B cell (primary cell): ENCODE measurements at regions not wholly inside any gene's neighbourhood (a gene's known extent, or its start where the extent isn't known, plus 50 kb on each side); places are given as distances from the start of the nearest gene placed in this dataset.

ENCODE experiments used
- EZH2 ChIP-seq: IDR thresholded peaks from 2 replicates; pipeline ENCODE4 v1.6.1; 2012; ENCODE audit warnings: borderline replicate concordance, low read depth, mild to moderate bottlenecking, moderate library complexity, low read length; ENCODE audit not compliant: insufficient read depth, poor library complexity, severe bottlenecking
- TF ChIP-seq, protein P1 (sequence below): fragments of 200-600 bp; IDR thresholded peaks from one replicate; pipeline ENCODE4 v1.8.0; 2022; ENCODE audit warnings: antibody characterized with exemption, mild to moderate bottlenecking

DNA sequence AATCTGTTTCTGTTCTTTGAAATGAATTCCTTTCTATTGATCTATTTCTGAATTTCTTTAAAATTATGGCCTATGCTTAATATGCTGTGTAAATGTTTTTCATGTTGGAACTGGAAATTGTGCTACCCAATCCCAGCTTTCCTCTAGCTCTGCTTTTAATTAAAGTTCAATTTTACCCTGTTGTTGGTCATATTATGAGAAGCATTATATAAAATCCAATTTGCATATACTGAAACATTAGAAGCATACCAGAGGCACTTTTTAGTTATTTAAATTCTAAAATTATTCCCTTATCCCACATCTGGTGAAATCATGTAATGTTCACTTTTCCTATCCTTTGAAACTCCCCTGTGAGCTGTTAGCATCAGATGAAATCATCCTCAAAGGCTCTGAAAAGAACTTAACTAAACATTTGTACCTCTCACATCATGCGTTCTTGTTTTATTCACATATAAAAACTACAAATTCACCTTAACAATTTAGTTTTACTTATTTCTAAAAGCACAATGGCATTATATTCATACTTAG, 160.6 kb upstream of the COL21A1 start:
- no peak for TF ChIP-seq EZH2
- TF ChIP-seq, protein P1, sequence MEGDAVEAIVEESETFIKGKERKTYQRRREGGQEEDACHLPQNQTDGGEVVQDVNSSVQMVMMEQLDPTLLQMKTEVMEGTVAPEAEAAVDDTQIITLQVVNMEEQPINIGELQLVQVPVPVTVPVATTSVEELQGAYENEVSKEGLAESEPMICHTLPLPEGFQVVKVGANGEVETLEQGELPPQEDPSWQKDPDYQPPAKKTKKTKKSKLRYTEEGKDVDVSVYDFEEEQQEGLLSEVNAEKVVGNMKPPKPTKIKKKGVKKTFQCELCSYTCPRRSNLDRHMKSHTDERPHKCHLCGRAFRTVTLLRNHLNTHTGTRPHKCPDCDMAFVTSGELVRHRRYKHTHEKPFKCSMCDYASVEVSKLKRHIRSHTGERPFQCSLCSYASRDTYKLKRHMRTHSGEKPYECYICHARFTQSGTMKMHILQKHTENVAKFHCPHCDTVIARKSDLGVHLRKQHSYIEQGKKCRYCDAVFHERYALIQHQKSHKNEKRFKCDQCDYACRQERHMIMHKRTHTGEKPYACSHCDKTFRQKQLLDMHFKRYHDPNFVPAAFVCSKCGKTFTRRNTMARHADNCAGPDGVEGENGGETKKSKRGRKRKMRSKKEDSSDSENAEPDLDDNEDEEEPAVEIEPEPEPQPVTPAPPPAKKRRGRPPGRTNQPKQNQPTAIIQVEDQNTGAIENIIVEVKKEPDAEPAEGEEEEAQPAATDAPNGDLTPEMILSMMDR: no peak
